Epithelial cell of esophagus (primary cell): ENCODE measurements at regions not wholly inside any gene's neighbourhood (a gene's known extent, or its start where the extent isn't known, plus 50 kb on each side); places are given as distances from the start of the nearest gene placed in this dataset.

ENCODE experiments used
- DNase-seq: peaks from one replicate; pipeline ENCODE4 v3.0.0; 2010; ENCODE audit warnings: low read depth
- H3K4me3 ChIP-seq: 2 replicates; pipeline ENCODE4 v1.5.1; 2011; ENCODE audit warnings: mild to moderate bottlenecking, low read length, control low read depth
- TF ChIP-seq, protein P1 (sequence below): IDR thresholded peaks from 2 replicates; pipeline ENCODE4 v1.5.1; 2011; ENCODE audit warnings: low read depth, mild to moderate bottlenecking, low read length, control low read depth, inconsistent platforms; ENCODE audit not compliant: insufficient read depth; ENCODE audit errors: missing control alignments

GRCh38 chr16:79437764-79438751 is 162.5 kb downstream of the MAF start:
- no peak overlapping the region for H3K4me3 ChIP-seq
- peak; percentile 1 for DNase-seq
- TF ChIP-seq, protein P1, sequence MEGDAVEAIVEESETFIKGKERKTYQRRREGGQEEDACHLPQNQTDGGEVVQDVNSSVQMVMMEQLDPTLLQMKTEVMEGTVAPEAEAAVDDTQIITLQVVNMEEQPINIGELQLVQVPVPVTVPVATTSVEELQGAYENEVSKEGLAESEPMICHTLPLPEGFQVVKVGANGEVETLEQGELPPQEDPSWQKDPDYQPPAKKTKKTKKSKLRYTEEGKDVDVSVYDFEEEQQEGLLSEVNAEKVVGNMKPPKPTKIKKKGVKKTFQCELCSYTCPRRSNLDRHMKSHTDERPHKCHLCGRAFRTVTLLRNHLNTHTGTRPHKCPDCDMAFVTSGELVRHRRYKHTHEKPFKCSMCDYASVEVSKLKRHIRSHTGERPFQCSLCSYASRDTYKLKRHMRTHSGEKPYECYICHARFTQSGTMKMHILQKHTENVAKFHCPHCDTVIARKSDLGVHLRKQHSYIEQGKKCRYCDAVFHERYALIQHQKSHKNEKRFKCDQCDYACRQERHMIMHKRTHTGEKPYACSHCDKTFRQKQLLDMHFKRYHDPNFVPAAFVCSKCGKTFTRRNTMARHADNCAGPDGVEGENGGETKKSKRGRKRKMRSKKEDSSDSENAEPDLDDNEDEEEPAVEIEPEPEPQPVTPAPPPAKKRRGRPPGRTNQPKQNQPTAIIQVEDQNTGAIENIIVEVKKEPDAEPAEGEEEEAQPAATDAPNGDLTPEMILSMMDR, result no peak

GRCh38 chr16:79436885-79437284 is 163.7 kb downstream of the MAF start:
- no peak for DNase-seq
- TF ChIP-seq, protein P1, result no peak

DNA sequence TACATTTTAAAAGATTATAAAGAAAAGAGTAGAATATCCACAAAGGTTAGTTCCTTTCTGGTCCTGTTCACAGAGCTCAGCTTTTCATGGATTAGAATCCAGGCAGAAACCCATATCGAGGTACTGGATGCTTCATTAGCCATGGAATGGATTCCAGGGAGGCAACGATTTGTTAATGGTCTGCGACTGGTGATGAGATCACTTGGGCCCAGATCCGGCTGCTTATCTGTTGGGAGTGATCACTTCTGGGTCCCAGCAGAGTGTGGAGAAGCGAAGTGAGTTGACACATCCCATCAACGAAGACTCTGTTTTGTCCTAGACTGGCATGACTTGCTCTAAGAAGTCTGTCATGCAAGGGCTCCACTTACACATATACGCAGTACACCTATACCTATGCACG is 165.8 kb downstream of the MAF start:
- no peak for DNase-seq
- TF ChIP-seq, protein P1, result no peak

More at GRCh38 chr16:79436885-79437284, 163.7 kb downstream of the MAF start:
- H3K4me3 ChIP-seq, result no peak overlapping the region

GRCh38 chr16:79434092-79434491 is 166.4 kb downstream of the MAF start:
- no peak overlapping the region for H3K4me3 ChIP-seq
- no peak for DNase-seq
- TF ChIP-seq, protein P1, result no peak

More for the DNA sequence above, 165.8 kb downstream of the MAF start:
- no peak overlapping the region for H3K4me3 ChIP-seq

DNA sequence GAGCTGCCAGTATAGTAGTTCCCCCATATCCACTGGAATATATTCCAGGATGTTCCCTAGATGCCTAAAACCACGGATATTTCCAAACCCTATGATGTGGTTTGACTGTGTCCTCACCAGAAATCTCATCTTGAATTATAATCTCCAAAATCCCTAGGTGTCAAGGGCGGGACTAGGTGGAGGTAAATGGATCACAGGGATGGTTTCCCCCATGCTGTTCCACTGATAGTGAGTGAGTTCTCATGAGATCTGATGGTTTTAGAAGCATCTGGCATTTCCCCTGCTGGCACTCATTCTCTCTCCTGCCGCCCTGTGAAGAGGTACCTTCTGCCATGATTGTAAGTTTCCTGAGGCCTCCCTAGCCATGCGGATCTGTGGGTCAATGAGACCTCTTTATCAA is 168.6 kb downstream of the MAF start:
- TF ChIP-seq, protein P1, result no peak
- DNase-seq, result no peak

GRCh38 chr16:79430191-79430678 is 170.3 kb downstream of the MAF start:
- TF ChIP-seq, protein P1, result no peak
- H3K4me3 ChIP-seq, result no peak overlapping the region
- DNase-seq, result no peak

More for the DNA sequence above, 168.6 kb downstream of the MAF start:
- H3K4me3 ChIP-seq, result no peak overlapping the region
